Fibroblast of skin of back (primary cell): ENCODE measurements at regions not wholly inside any gene's neighbourhood (a gene's known extent, or its start where the extent isn't known, plus 50 kb on each side); places are given as distances from the start of the nearest gene placed in this dataset.
A peak's percentile ranks its signal among the peaks of the same experiment; 100 is the strongest.
"Not testable (repeated sequence)": the region's sequence is repeated elsewhere in the genome, so short reads cannot be mapped to it uniquely, and the experiment has no call there.

Experiments
- DNase-seq: peaks from one replicate; pipeline ENCODE4 v3.0.0-alpha.2; 2013

GRCh38 chr10:64771253-64772050 is 1250.3 kb downstream of the REEP3 start:
- no peak for DNase-seq

GRCh38 chr10:64773357-64773756 is 1252.2 kb downstream of the REEP3 start:
- no peak for DNase-seq

GRCh38 chr10:64784451-64784850 is 1263.2 kb downstream of the REEP3 start:
- not testable (repeated sequence) for DNase-seq

- no peak for DNase-seq
These were observed 1264.6 kb downstream of the REEP3 start for GRCh38 chr10:64785816-64786215.

GRCh38 chr10:64786989-64787388 is 1265.8 kb downstream of the REEP3 start:
- DNase-seq: no peak

GRCh38 chr10:64795847-64796246 is 1274.6 kb downstream of the REEP3 start:
- no peak for DNase-seq

- no peak for DNase-seq
These were observed 1277.1 kb downstream of the REEP3 start for GRCh38 chr10:64798297-64798696.

GRCh38 chr10:64808233-64808632 is 1287.0 kb downstream of the REEP3 start:
- not testable (repeated sequence) for DNase-seq

- peak; percentile 55 for DNase-seq
These were observed 1288.8 kb downstream of the REEP3 start for GRCh38 chr10:64810046-64810445.

- DNase-seq: no peak
These were observed 1292.2 kb downstream of the REEP3 start for GRCh38 chr10:64813391-64813790.

- DNase-seq: no peak
These were observed 1293.0 kb downstream of the REEP3 start for GRCh38 chr10:64814201-64814600.

GRCh38 chr10:64829888-64830412 is 1308.7 kb downstream of the REEP3 start:
- DNase-seq: no peak

- no peak for DNase-seq
These were observed 1309.7 kb downstream of the REEP3 start for GRCh38 chr10:64830869-64831268.

- no peak for DNase-seq
These were observed 1319.1 kb downstream of the REEP3 start for GRCh38 chr10:64840341-64840740.

GRCh38 chr10:64846700-64847099 is 1325.5 kb downstream of the REEP3 start:
- DNase-seq: no peak

GRCh38 chr10:64855941-64856340 is 1334.7 kb downstream of the REEP3 start:
- no peak for DNase-seq

- DNase-seq: no peak
These were observed 1338.7 kb downstream of the REEP3 start for GRCh38 chr10:64859911-64860310.

GRCh38 chr10:64863836-64864235 is 1342.6 kb downstream of the REEP3 start:
- no peak for DNase-seq

GRCh38 chr10:64867501-64867962 is 1346.3 kb downstream of the REEP3 start:
- no peak for DNase-seq

GRCh38 chr10:64873088-64873487 is 1351.9 kb downstream of the REEP3 start:
- DNase-seq: no peak

- DNase-seq: no peak
These were observed 1352.8 kb downstream of the REEP3 start for GRCh38 chr10:64873959-64874358.

GRCh38 chr10:64880546-64880945 is 1359.3 kb downstream of the REEP3 start:
- no peak for DNase-seq

- no peak for DNase-seq
These were observed 1360.1 kb downstream of the REEP3 start for GRCh38 chr10:64881257-64881656.

- no peak for DNase-seq
These were observed 1375.4 kb downstream of the REEP3 start for GRCh38 chr10:64896582-64896981.
